Omental fat pad (tissue), 3 donors: ENCODE measurements at regions not wholly inside any gene's neighbourhood (a gene's known extent, or its start where the extent isn't known, plus 50 kb on each side); places are given as distances from the start of the nearest gene placed in this dataset.

Experiments
- ATAC-seq: fragments of 150-250 bp; one replicate; pipeline ENCODE4 v1.9.1; 2016; ENCODE audit warnings: mild to moderate bottlenecking, moderate library complexity; ENCODE audit not compliant: low FRiP score
- DNase-seq: peaks from one replicate; pipeline ENCODE4 v3.0.0-alpha.2; 2019; ENCODE audit warnings: low spot score
- CTCF ChIP-seq, 3 donors: fragments of 450-650 bp; IDR thresholded peaks; one replicate each; pipeline ENCODE4 v1.5.1; 2016 to 2017; ENCODE audit warnings: antibody characterized with exemption in 3 of 3, mild to moderate bottlenecking in 3 of 3, moderate library complexity in 2 of 3

- no peak for DNase-seq
- ATAC-seq, result no peak
Observed at GRCh38 chr11:43554148-43554473, 126.4 kb upstream of the HSD17B12 start.

GRCh38 chr11:43555186-43555585 lies 125.4 kb upstream of the HSD17B12 start:
- no peak for DNase-seq
- ATAC-seq, result no peak
- TF ChIP-seq CTCF (IDR thresholded peaks at IDR 0.05), result no peak

More at GRCh38 chr11:43554148-43554473, 126.4 kb upstream of the HSD17B12 start:
- no peak for TF ChIP-seq CTCF (IDR thresholded peaks at IDR 0.05)

- no peak for TF ChIP-seq CTCF (IDR thresholded peaks at IDR 0.05)
- no peak for DNase-seq
- peak; percentile 67 for ATAC-seq
Observed at GRCh38 chr11:43555816-43556611, 124.5 kb upstream of the HSD17B12 start.

- ATAC-seq, result no peak
- no peak for TF ChIP-seq CTCF (IDR thresholded peaks at IDR 0.05)
- no peak for DNase-seq
Observed at GRCh38 chr11:43556612-43557375, 123.7 kb upstream of the HSD17B12 start.

GRCh38 chr11:43557553-43558110 lies 122.9 kb upstream of the HSD17B12 start:
- DNase-seq, result no peak
- TF ChIP-seq CTCF (IDR thresholded peaks at IDR 0.05), result no peak
- no peak for ATAC-seq

GRCh38 chr11:43558146-43558545 lies 122.4 kb upstream of the HSD17B12 start:
- no peak for TF ChIP-seq CTCF (IDR thresholded peaks at IDR 0.05)
- DNase-seq, result no peak
- ATAC-seq, result peak; percentile 62
